Natural killer cell treated with Interleukin-12 subunit alpha and Interleukin-12 subunit beta and Interleukin-15 and Interleukin-18, amount 100 ng/mL, for 72 hours (primary cell): ENCODE measurements at regions not wholly inside any gene's neighbourhood (a gene's known extent, or its start where the extent isn't known, plus 50 kb on each side); places are given as distances from the start of the nearest gene placed in this dataset.

Experiments
- ATAC-seq, 2 donors: fragments of 150-1000 bp; cut with Tn5 transposase in 1 of 2; sonication (Bioruptor Pico), chemical (Tn5 transposase) in 1 of 2; 2 replicates each; pipeline ENCODE4 v1.10.0; 2021
- DNase-seq: peaks from one replicate; pipeline ENCODE4 v3.0.0; 2022; ENCODE audit warnings: low spot score
- H3K27ac Mint-ChIP-seq, 2 donors: 1 replicate in 1 of 2; 2 replicates in 1 of 2; pipeline ENCODE4 v1.8.0; 2022; ENCODE audit warnings: mixed read lengths in 2 of 2, mild to moderate bottlenecking in 1 of 2, moderate library complexity in 1 of 2
- H3K27me3 Mint-ChIP-seq, 2 donors: 1 replicate in 1 of 2; 2 replicates in 1 of 2; pipeline ENCODE4 v1.8.0; 2022; ENCODE audit warnings: mixed read lengths in 2 of 2
- H3K36me3 Mint-ChIP-seq: one replicate; pipeline ENCODE4 v1.8.0; 2022; ENCODE audit warnings: mixed read lengths
- H3K4me1 Mint-ChIP-seq, 2 donors: 1 replicate in 1 of 2; 2 replicates in 1 of 2; pipeline ENCODE4 v1.8.0; 2022; ENCODE audit warnings: low read depth in 2 of 2, mixed read lengths in 2 of 2, mild to moderate bottlenecking in 1 of 2
- H3K4me3 Mint-ChIP-seq: one replicate; pipeline ENCODE4 v1.8.0; 2022; ENCODE audit warnings: mixed read lengths
- H3K9me3 Mint-ChIP-seq: 2 replicates; pipeline ENCODE4 v1.8.0; 2022; ENCODE audit warnings: mixed read lengths

DNA sequence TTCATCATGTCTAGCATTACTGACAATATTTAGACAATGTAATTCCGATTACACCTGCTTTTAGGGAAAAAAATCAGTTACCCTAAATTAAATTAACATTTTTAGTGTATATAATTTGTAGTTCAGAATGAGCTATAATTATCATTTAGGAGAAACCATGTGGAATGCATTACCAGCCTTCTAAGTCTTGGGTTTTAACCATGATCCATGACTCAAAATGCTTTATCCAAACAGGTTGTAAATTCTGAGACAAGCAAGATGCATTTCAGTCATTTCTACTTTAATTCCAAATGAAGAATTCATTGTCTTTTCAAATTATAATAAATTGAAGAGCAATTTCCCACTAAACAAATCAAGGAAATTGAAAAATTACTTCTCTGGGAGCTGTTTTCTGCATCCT, 243.7 kb upstream of the LRIG1 start:
- no peaks in the 10 kb centered on the region for H3K4me1 Mint-ChIP-seq
- H3K4me3 Mint-ChIP-seq, result no peak overlapping the region
- no peak overlapping the region for H3K27ac Mint-ChIP-seq
- H3K9me3 Mint-ChIP-seq, result no peaks in the 10 kb centered on the region
- ATAC-seq, result no peak
- H3K27me3 Mint-ChIP-seq, result peaks cover 14 to 28% of the 10 kb centered on the region in 2 donors
- DNase-seq, result no peak
- no peaks in the 10 kb centered on the region for H3K36me3 Mint-ChIP-seq

DNA sequence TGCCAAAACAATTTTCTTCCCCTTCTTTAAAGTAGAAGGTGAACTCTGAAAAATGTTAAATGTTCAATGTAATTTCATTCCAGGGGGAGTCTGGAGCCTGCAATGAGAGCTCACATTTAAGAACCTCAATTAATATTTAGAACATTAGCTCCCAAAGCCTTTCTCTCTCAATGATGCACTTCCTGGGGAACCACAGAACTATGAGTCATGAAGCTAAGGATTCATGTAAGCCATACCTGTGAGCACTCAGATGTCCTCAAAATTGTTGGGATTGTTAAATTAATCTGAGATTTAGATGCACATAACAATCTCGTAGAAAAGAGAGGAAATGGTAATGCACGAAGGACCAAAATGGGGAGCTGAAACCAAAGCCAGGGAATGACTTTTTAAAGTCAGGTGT, 244.2 kb upstream of the LRIG1 start:
- Mint-ChIP-seq H3K9me3 (no peaks in the 10 kb centered on the region), H3K27me3 (peaks cover 14 to 29% of the 10 kb centered on the region in 2 donors), H3K36me3 (no peaks in the 10 kb centered on the region), H3K27ac (no peak overlapping the region), H3K4me3 (no peak overlapping the region), H3K4me1 (no peaks in the 10 kb centered on the region)
- no peak for ATAC-seq
- DNase-seq, result no peak

DNA sequence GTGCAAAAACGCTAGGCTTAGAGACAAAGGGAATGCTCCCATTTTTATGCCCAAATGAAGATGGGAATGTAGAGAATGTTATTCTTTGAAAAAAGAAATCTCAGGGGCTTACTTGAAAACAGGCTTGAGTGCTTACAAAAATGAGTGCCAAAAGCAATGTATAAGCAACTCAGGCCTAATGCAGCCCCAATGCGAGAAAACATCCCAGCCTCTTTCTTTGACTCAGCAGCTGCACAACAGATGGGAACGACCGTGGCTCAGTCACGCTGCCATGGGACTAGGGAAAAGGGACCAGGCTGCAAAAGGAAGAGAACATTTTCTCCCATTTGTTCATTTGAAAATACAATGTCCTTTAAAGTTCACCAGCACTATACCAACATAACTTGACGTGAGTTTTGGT, 246.4 kb upstream of the LRIG1 start:
- Mint-ChIP-seq H3K9me3 (no peaks in the 10 kb centered on the region), H3K36me3 (no peaks in the 10 kb centered on the region), H3K27ac (no peak overlapping the region), H3K4me1 (no peaks in the 10 kb centered on the region), H3K27me3 (peaks cover 11 to 25% of the 10 kb centered on the region in 2 donors), H3K4me3 (no peak overlapping the region)
- DNase-seq, result no peak
- no peak for ATAC-seq

- Mint-ChIP-seq H3K4me3 (no peak overlapping the region), H3K27me3 (peaks cover 11 to 23% of the 10 kb centered on the region in 2 donors), H3K36me3 (no peaks in the 10 kb centered on the region), H3K27ac (no peak overlapping the region), H3K9me3 (no peaks in the 10 kb centered on the region), H3K4me1 (no peaks in the 10 kb centered on the region)
- DNase-seq, result no peak
- no peak for ATAC-seq
Measured at GRCh38 chr3:66747696-66748095, 246.9 kb upstream of the LRIG1 start.

DNA sequence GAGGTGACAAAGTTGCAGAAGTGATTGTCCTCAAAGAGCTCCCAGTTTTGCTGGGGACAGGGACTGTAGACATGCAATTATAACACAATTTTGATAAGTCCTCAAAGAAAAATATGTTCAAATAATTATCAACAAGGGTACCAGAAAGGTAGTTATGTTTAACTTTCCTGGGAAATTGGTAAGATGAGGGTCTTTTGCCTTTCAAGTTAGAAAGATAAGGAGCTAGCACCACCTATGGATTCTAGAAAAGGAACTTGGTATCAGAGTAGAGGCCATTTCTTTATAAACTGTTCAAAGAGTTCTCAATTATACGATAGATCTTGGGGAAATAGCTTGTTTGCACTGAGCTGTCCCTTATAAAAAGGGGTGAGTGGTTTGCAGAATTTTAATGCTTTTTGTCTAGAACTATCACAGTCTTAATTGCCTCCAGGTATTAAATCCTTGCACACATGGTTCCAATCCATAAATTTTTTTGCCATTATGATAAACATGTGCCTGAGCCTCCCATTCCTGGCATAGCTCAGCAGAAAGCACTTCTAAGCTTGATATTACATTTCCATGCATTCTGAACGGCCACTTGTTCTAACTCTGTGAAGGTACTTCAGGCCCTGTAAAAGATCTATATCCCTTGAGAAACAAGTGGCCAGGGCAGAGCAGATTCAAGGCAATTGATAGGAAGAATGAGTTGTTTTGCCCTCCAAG, 247.5 kb upstream of the LRIG1 start:
- Mint-ChIP-seq H3K4me1 (no peaks in the 10 kb centered on the region), H3K36me3 (no peaks in the 10 kb centered on the region), H3K27me3 (peaks cover 11 to 23% of the 10 kb centered on the region in 2 donors), H3K27ac (no peak overlapping the region), H3K9me3 (no peaks in the 10 kb centered on the region), H3K4me3 (no peak overlapping the region)
- DNase-seq (no peak), ATAC-seq (no peak)

DNA sequence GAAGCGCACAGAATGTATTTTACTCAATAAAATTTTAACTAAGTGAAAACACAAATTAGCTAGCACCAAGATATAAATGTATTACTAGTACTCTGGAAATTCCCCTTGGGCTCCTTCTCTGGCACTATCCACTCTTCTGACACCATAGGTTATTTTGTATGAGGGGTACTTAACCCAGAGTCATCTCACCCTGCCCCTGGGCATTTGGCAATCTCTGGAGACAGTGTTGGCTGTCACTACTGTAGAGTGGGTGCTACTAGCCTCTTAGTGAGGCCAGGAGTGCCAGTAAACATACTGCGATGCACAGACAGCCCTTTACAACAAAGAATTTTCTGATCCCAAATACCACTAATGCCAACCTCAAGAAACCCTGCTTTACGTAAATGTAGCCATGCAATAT, 246.3 kb upstream of the KBTBD8 start:
- DNase-seq (no peak), ATAC-seq (no peak)
- Mint-ChIP-seq H3K4me3 (no peak overlapping the region), H3K4me1 (no peaks in the 10 kb centered on the region), H3K27ac (no peak overlapping the region), H3K36me3 (no peaks in the 10 kb centered on the region), H3K9me3 (no peaks in the 10 kb centered on the region), H3K27me3 (peaks cover 11 to 13% of the 10 kb centered on the region in 2 donors)

- Mint-ChIP-seq H3K27me3 (peaks cover 11 to 20% of the 10 kb centered on the region in 2 donors), H3K4me3 (no peak overlapping the region), H3K27ac (no peak overlapping the region), H3K4me1 (no peaks in the 10 kb centered on the region), H3K36me3 (no peaks in the 10 kb centered on the region), H3K9me3 (no peaks in the 10 kb centered on the region)
- DNase-seq (no peak), ATAC-seq (no peak)
Measured at GRCh38 chr3:66753670-66754069, 244.4 kb upstream of the KBTBD8 start.

GRCh38 chr3:66754613-66755012, 243.5 kb upstream of the KBTBD8 start:
- no peak for ATAC-seq
- no peaks in the 10 kb centered on the region for H3K4me1 Mint-ChIP-seq
- H3K27me3 Mint-ChIP-seq, result peaks cover 8 to 18% of the 10 kb centered on the region in 2 donors
- no peaks in the 10 kb centered on the region for H3K9me3 Mint-ChIP-seq
- H3K27ac Mint-ChIP-seq, result no peak overlapping the region
- H3K36me3 Mint-ChIP-seq, result no peaks in the 10 kb centered on the region
- no peak overlapping the region for H3K4me3 Mint-ChIP-seq
- DNase-seq, result no peak

GRCh38 chr3:66755924-66756323, 242.2 kb upstream of the KBTBD8 start:
- no peaks in the 10 kb centered on the region for H3K36me3 Mint-ChIP-seq
- H3K4me3 Mint-ChIP-seq, result no peak overlapping the region
- H3K27ac Mint-ChIP-seq, result no peak overlapping the region
- ATAC-seq (no peak), DNase-seq (no peak)
- H3K4me1 Mint-ChIP-seq, result no peaks in the 10 kb centered on the region
- no peaks in the 10 kb centered on the region for H3K9me3 Mint-ChIP-seq
- H3K27me3 Mint-ChIP-seq, result peaks cover 5 to 18% of the 10 kb centered on the region in 2 donors

- Mint-ChIP-seq H3K4me3 (no peak overlapping the region), H3K4me1 (no peaks in the 10 kb centered on the region), H3K9me3 (no peaks in the 10 kb centered on the region), H3K36me3 (no peaks in the 10 kb centered on the region), H3K27ac (no peak overlapping the region), H3K27me3 (peaks cover 3 to 18% of the 10 kb centered on the region in 2 donors)
- ATAC-seq (no peak), DNase-seq (no peak)
Measured at GRCh38 chr3:66756468-66757036, 241.6 kb upstream of the KBTBD8 start.

GRCh38 chr3:66761093-66761780, 236.9 kb upstream of the KBTBD8 start:
- Mint-ChIP-seq H3K4me3 (no peak overlapping the region), H3K36me3 (no peaks in the 10 kb centered on the region), H3K4me1 (no peaks in the 10 kb centered on the region), H3K27ac (no peak overlapping the region), H3K27me3 (peaks cover 0 to 12% of the 10 kb centered on the region in 2 donors), H3K9me3 (no peaks in the 10 kb centered on the region)
- DNase-seq, result no peak
- ATAC-seq, result no peak

GRCh38 chr3:66762916-66763693, 235.0 kb upstream of the KBTBD8 start:
- Mint-ChIP-seq H3K27me3 (peaks cover 7 to 24% of the 10 kb centered on the region in 2 donors), H3K4me1 (no peaks in the 10 kb centered on the region), H3K4me3 (no peak overlapping the region), H3K36me3 (no peaks in the 10 kb centered on the region), H3K27ac (no peak overlapping the region), H3K9me3 (no peaks in the 10 kb centered on the region)
- DNase-seq (no peak), ATAC-seq (no peak)

DNA sequence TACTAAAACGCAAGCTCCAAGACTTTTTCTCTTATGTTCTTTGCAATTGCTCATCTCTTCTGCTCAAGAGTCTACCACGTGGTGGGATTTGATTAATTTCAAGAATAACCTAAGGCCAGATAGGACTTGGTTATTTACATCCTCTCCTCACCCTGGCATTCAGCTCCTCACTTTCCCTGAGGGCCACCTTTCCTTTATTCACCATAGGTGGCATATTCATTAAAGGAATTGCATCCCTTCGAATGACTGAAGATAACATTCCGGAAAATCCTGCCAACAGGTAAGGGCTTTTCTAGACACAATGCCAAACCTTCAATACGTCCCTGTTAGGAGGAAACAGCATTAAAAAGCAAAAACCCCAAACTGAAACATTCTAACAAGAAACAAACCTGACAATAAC, 220.0 kb upstream of the KBTBD8 start:
- Mint-ChIP-seq H3K9me3 (no peaks in the 10 kb centered on the region), H3K4me3 (no peak overlapping the region), H3K27ac (no peak overlapping the region), H3K27me3 (peaks cover 22 to 59% of the 10 kb centered on the region in 2 donors), H3K36me3 (no peaks in the 10 kb centered on the region), H3K4me1 (no peaks in the 10 kb centered on the region)
- ATAC-seq (no peak), DNase-seq (no peak)

GRCh38 chr3:66778777-66779176, 219.3 kb upstream of the KBTBD8 start:
- Mint-ChIP-seq H3K4me3 (no peak overlapping the region), H3K36me3 (no peaks in the 10 kb centered on the region)
- ATAC-seq, result peak in 1 of 2 donors; percentile 62

More at GRCh38 chr3:66778777-66779176, 219.3 kb upstream of the KBTBD8 start:
- Mint-ChIP-seq H3K9me3 (no peaks in the 10 kb centered on the region), H3K4me1 (no peaks in the 10 kb centered on the region), H3K27me3 (peaks cover 22 to 58% of the 10 kb centered on the region in 2 donors), H3K27ac (no peak overlapping the region)
- DNase-seq, result no peak
